Gastroesophageal sphincter (tissue), 3 donors: ENCODE measurements at regions not wholly inside any gene's neighbourhood (a gene's known extent, or its start where the extent isn't known, plus 50 kb on each side); places are given as distances from the start of the nearest gene placed in this dataset.

Experiments used
- CTCF ChIP-seq, 4 experiments: fragments of 200-600 bp in 2 of 4; fragments of 450-650 bp in 2 of 4; sonication (generic) in 1 of 4; IDR thresholded peaks; one replicate each; pipeline ENCODE4 v1.5.1; 2017 to 2019; ENCODE audit warnings: antibody characterized with exemption in 4 of 4, mild to moderate bottlenecking in 2 of 4, moderate library complexity in 2 of 4
- POLR2A ChIP-seq, 2 donors: fragments of 450-650 bp; IDR thresholded peaks; one replicate each; pipeline ENCODE4 v1.6.1; 2017; ENCODE audit warnings: antibody characterized with exemption in 2 of 2, mild to moderate bottlenecking in 2 of 2, moderate library complexity in 1 of 2
- POLR2AphosphoS5 ChIP-seq: sonication (generic); formaldehyde crosslinking; IDR thresholded peaks from one replicate; pipeline ENCODE4 v1.6.1; 2017; ENCODE audit warnings: antibody characterized with exemption

GRCh38 chr16:85555719-85556455 lies 57.2 kb upstream of the GSE1 start:
- TF ChIP-seq CTCF (IDR thresholded peaks at IDR 0.05) (no peak), POLR2A (IDR thresholded peaks at IDR 0.05) (no peak), POLR2AphosphoS5 (no peak)
